ENCODE measurements at regions not wholly inside any gene's neighbourhood (a gene's known extent, or its start where the extent isn't known, plus 50 kb on each side); places are given as distances from the start of the nearest gene placed in this dataset.

DNA sequence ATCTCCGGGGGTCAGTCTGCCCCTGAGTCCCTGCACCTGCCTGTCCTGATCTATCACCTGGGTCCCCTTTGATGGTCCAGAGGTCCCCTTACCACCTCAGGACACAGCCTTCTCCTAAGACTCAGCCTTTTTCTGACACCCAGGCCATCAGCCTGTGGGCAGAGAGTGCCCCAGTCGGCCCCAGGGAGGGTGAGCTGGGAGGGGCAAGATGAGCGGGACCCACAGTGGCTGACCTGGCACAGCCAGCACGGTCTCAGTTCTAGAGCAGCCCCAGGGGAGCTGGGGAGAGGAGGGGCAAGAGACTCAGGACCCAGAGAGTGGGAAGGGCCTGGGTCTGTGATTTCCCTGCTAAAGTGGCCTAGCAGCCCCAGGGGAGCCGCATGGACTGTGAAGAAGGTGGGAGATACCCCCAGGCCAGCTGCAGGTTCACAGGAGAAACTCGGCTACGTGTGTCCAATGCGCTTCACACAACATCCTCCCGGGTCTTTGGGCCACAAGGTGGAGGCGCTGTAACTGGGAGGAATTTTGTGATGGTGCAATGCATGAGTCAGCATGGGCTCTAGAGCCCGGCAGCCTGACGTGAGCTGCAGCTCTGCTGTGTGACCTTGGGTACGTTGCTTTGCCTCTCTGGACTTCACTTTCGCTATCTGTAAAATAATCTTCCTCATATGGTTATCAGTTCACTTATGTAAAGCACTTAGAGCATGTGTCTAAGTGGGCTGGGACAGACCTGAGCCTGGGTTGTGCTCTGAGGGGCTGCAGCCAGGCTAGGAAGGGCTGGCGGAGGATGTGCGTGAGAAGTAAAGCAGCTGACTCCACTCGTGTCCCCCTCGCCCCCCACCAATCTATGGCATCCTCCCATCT is 67.2 kb upstream of the LHX1 start:
- peak; percentile 25 for DNase-seq

DNA sequence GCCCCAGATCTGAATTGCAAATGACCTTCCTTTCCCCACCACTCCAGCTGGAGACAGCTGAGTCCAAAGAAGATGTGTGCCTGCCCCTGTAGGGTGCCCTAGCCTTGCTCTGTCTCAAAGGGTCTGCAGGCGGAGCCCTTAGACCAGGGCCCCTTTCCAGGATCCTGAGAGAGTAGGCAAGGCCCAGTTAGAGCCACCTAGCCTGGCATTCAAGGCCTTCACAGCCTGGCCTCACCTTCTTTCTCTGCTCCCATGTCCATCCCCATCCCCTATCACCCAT is 66.6 kb upstream of the LHX1 start:
- no peak for DNase-seq

- DNase-seq, result no peak
These were observed 61.5 kb upstream of the LHX1 start for GRCh38 chr17:36875698-36876293.

DNA sequence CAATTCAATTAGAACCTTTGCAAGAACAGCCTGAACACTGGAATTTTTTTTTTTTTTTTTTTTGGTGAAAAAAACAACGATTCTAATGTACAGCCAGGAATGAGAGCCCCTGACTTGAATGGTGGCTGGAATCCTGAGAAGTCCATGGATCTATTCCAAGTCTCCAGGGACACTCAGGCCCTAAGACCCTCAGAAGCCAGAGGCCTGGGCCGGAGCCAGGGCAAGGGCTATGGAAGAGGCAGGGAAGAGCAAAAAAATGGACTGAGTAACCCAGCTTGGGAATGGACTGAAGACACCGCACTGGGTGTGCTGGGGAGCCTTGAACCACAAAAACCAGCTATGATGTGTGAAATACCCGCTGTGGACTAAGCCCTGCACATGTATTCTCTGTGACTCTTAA is 60.3 kb upstream of the LHX1 start:
- DNase-seq, result no peak

- no peak for DNase-seq
These were observed 59.5 kb upstream of the LHX1 start for GRCh38 chr17:36877771-36878170.

DNA sequence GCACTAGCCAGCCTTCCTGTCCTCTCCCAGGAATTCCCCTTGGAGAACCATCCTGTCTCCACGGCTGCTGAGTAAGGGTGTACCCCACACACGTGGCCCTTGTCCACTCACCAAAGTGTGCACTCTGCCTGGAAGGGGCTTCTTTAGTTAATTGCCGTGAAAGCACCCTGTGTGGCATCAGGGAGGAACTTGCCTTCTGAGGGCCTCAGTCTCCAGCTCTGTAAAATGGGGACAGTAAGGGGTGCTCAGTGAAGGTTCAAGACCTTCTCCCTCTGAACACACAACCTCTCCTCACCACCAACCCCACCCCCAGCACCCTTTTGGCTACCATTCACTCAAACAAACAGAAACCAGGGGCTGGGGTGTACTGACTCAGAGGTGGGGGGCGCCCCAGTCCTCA is 59.1 kb upstream of the LHX1 start:
- no peak for DNase-seq

DNA sequence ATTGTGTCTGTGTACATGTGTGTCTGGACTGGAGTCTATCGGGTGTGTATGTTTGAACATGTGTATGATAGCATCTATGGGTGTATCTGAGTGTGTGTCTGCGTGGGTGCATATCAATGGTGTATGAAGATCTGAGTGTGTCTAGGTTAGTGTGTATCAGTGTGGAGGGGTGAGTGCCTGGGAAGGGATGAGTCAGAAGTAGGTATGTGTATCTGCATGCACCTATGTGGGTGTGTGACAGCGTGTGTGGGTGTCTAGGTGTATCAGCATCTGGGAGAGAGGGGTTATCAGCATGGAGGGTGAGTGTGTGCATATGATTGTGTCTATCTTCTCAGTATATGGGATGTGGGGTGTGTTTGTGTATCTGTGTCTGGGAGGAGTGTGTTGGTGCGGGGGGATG is 58.2 kb upstream of the LHX1 start:
- DNase-seq, result no peak

GRCh38 chr17:36879624-36880131 is 57.6 kb upstream of the LHX1 start:
- peak; percentile 71 for DNase-seq

DNA sequence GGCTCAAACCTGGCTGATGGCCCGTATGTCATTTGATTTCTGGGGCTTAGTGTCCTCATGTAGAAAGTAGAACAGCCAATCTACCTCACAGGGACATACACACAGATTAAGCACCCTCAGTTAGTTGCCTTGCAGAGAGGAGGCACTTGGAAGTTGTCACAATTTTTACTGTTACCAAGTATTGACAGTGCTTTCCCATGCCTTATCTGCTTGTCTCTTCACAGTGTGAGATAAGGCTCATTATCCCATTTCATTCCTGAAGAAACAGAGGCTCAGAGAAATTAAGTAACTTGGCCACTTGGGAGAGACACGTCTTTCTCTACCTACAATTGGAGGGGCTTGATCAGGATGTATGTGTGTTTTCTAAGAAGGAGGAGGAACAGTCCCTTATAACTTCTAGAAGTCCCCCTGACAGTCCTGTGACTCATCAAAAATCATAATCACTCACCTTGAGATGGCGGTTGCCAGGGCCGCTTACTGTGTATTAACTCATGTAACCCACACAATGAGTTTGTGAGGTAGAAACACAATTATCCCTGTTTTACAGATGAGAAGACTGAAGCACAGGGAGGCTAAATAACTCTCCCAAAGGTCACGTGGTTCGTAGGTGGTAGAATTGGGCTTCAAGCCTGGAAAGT is 56.9 kb upstream of the LHX1 start:
- no peak for DNase-seq

DNA sequence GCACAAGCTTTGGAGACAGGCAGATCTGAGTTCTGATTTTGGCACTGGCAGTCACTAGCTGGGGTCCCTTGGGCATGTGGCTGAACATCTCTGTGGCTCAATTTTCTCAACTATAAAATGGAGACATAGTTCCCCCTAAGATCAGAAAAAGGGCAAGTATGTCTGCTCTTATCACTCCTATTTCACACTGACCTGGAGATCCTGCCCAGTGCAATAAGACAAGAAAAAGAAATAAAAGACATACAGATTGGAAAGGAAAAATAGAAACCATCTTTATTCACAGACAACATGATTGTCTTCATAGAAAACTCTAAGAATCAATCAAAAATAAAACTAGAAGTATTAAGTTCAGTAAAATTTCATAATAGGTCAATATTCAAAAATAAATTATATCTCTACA is 56.0 kb upstream of the LHX1 start:
- DNase-seq, result no peak

DNA sequence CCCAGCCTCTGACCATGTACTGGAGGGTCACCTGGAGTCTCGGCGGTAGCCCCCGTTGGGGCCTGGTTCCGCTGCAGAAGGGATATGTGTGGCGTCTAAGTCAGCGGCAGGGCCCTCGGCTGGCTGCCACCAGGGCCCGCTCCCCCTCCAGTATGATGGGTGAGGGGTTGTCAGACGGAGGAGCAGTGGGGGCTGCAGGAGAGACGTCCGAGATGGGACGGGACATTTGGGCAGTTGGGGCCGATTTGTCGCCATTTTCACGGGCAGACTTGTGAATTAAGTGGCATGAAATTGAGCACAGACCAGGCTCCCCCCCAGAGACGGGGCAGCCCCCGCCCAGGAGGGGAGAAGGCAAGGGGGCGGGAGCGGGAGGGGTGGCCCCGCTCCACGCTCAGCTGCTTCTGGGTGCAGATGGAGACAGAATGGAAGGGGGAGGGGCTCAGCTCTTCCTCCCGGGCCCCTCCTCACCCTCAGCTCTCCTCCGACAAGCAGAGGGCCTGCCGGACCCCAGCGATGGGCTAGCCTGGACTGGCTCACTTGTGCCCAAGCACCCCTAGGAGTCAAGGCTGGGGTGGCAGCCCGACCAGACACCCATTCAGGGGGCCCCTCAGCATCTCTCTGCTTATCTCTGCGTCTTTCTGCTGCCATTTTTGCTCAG is 52.7 kb upstream of the LHX1 start:
- DNase-seq, result no peak

- DNase-seq, result no peak
These were observed 52.0 kb upstream of the LHX1 start for GRCh38 chr17:36885153-36885735.

- DNase-seq, result no peak
These were observed 51.4 kb upstream of the LHX1 start for GRCh38 chr17:36885771-36886377.

All from NCI-H1436 (cell line).